ENCODE measurements at regions not wholly inside any gene's neighbourhood (a gene's known extent, or its start where the extent isn't known, plus 50 kb on each side); places are given as distances from the start of the nearest gene placed in this dataset.

- ChIA-PET CTCF (no interaction called here), POLR2A (no interaction called here)
- DNase-seq (ENCODE audit: low read depth) = no peak
- TF ChIP-seq CTCF (IDR thresholded peaks at IDR 0.05; ENCODE audit: insufficient read depth, low read depth, low read length) = no peak
- Histone ChIP-seq H3K36me3 (ENCODE audit: control insufficient read depth, insufficient read depth, low read length) (no peaks in the 10 kb centered on the region), H3K4me3 (ENCODE audit: low read depth, low read length) (no peak overlapping the region), H3K27me3 (ENCODE audit: control insufficient read depth, insufficient read depth, low read length) (no peaks in the 10 kb centered on the region)
Observed at GRCh38 chr18:78649421-78649820, 330.2 kb upstream of the SALL3 start.

GRCh38 chr18:78650926-78651325 is 328.7 kb upstream of the SALL3 start:
- ChIA-PET CTCF (no interaction called here), POLR2A (no interaction called here)
- no peaks in the 10 kb centered on the region for H3K36me3 ChIP-seq (ENCODE audit: control insufficient read depth, insufficient read depth, low read length)
- no peak overlapping the region for H3K4me3 ChIP-seq (ENCODE audit: low read depth, low read length)
- no peak for DNase-seq (ENCODE audit: low read depth)
- TF ChIP-seq CTCF (IDR thresholded peaks at IDR 0.05; ENCODE audit: insufficient read depth, low read depth, low read length) = no peak
- H3K27me3 ChIP-seq (ENCODE audit: control insufficient read depth, insufficient read depth, low read length) = no peaks in the 10 kb centered on the region

- POLR2A ChIA-PET = no interaction called here
- H3K4me3 ChIP-seq (ENCODE audit: low read depth, low read length) = no peak overlapping the region
- TF ChIP-seq CTCF (IDR thresholded peaks at IDR 0.05; ENCODE audit: insufficient read depth, low read depth, low read length) = no peak
- H3K27me3 ChIP-seq (ENCODE audit: control insufficient read depth, insufficient read depth, low read length) = no peaks in the 10 kb centered on the region
- H3K36me3 ChIP-seq (ENCODE audit: control insufficient read depth, insufficient read depth, low read length) = no peaks in the 10 kb centered on the region
- CTCF ChIA-PET = no interaction called here
- no peak for DNase-seq (ENCODE audit: low read depth)
Observed at GRCh38 chr18:78652001-78652545, 327.5 kb upstream of the SALL3 start.

- no peak overlapping the region for H3K4me3 ChIP-seq (ENCODE audit: low read depth, low read length)
- no peaks in the 10 kb centered on the region for H3K27me3 ChIP-seq (ENCODE audit: control insufficient read depth, insufficient read depth, low read length)
- POLR2A ChIA-PET = no interaction called here
- CTCF ChIA-PET = no interaction called here
- DNase-seq (ENCODE audit: low read depth) = no peak
- no peaks in the 10 kb centered on the region for H3K36me3 ChIP-seq (ENCODE audit: control insufficient read depth, insufficient read depth, low read length)
- TF ChIP-seq CTCF (IDR thresholded peaks at IDR 0.05; ENCODE audit: insufficient read depth, low read depth, low read length) = no peak
Observed at GRCh38 chr18:78655921-78656320, 323.7 kb upstream of the SALL3 start.

GRCh38 chr18:78656346-78656925 is 323.2 kb upstream of the SALL3 start:
- no peak for DNase-seq (ENCODE audit: low read depth)
- CTCF ChIA-PET = no interaction called here
- no peak overlapping the region for H3K4me3 ChIP-seq (ENCODE audit: low read depth, low read length)
- H3K36me3 ChIP-seq (ENCODE audit: control insufficient read depth, insufficient read depth, low read length) = no peaks in the 10 kb centered on the region
- POLR2A ChIA-PET = no interaction called here
- no peaks in the 10 kb centered on the region for H3K27me3 ChIP-seq (ENCODE audit: control insufficient read depth, insufficient read depth, low read length)
- TF ChIP-seq CTCF (IDR thresholded peaks at IDR 0.05; ENCODE audit: insufficient read depth, low read depth, low read length) = no peak
